K562 (cell line): ENCODE measurements at regions not wholly inside any gene's neighbourhood (a gene's known extent, or its start where the extent isn't known, plus 50 kb on each side); places are given as distances from the start of the nearest gene placed in this dataset.

Source experiments
- ATAC-seq: fragments of 200-7000 bp; cut with Tn5 transposase; 3 replicates; pipeline ENCODE4 v1.9.1; 2020; ENCODE audit warnings: moderate library complexity
- BruUV-seq: library from RNA; stranded (reverse); fragments of 400-500 nt; replicated peaks from 2 replicates; lab custom pipeline; 2021; lab: Mats Ljungman, UMichigan
- CTCF ChIA-PET: fragments of 300-600 bp; formaldehyde crosslinking; extraction: SDS; loops from one replicate; lab custom pipeline; 2021; ENCODE audit warnings: low intra/inter-chr PET ratio; lab: Yijun Ruan, JAX
- POLR2A ChIA-PET: fragments of 300-600, 350-650 bp; sonication (Branson Sonifier 250); formaldehyde crosslinking; extraction: SDS; loops from one replicate; lab custom pipeline; 2021; ENCODE audit warnings: antibody characterized with exemption, inconsistent platforms; lab: Yijun Ruan, JAX
- DNase-seq, 4 experiments: peaks; one replicate each; pipeline versions ENCODE4 v3.0.0 to v3.0.0-alpha.2; 2011 to 2018; ENCODE audit warnings: low spot score in 3 of 4, mixed read lengths in 3 of 4; ENCODE audit errors: extremely low read depth in 1 of 4
- FAIRE-seq: peaks from 2 replicates; lab custom pipeline; 2011; peaks lifted over from hg19 to GRCh38; lab: Jason Lieb, UNC
- H2AFZ ChIP-seq: 2 replicates; pipeline ENCODE4 v1.6.0; 2011; ENCODE audit warnings: low read depth, low read length, control low read depth, inconsistent platforms
- H3K27ac ChIP-seq: fragments of 200-600 bp; 3 replicates; pipeline ENCODE4 v1.8.0; 2011; ENCODE audit warnings: low read depth, mild to moderate bottlenecking, control low read depth, inconsistent platforms, low read length, moderate library complexity, mixed read lengths; ENCODE audit errors: extremely low read depth
- H3K27me3 ChIP-seq, 2 experiments: fragments of 300-600 bp in 1 of 2; 2 replicates in 1 of 2; 3 replicates in 1 of 2; pipeline versions ENCODE4 v1.6.0 to v1.8.0; 2011; ENCODE audit warnings: inconsistent platforms in 2 of 2, low read length in 2 of 2, mild to moderate bottlenecking in 1 of 2, mixed read lengths in 1 of 2, moderate library complexity in 1 of 2; ENCODE audit not compliant: control insufficient read depth in 2 of 2, insufficient read depth in 2 of 2
- H3K36me3 ChIP-seq: fragments of 300-600 bp; 3 replicates; pipeline ENCODE4 v1.8.0; 2011; ENCODE audit warnings: mild to moderate bottlenecking, low read length, inconsistent platforms; ENCODE audit not compliant: control insufficient read depth, insufficient read depth
- H3K4me1 ChIP-seq, 2 experiments: fragments of 200-600 bp in 1 of 2; replicated peaks in 1 of 2; 2 replicates in 1 of 2; 3 replicates in 1 of 2; pipeline versions ENCODE4 v1.5.1 to v1.8.0; 2011; ENCODE audit warnings: inconsistent platforms in 2 of 2, low read length in 2 of 2, mild to moderate bottlenecking in 1 of 2, mixed read lengths in 1 of 2, moderate library complexity in 1 of 2; ENCODE audit not compliant: control insufficient read depth in 2 of 2, insufficient read depth in 2 of 2
- H3K4me2 ChIP-seq: 2 replicates; pipeline ENCODE4 v1.6.1; 2011; ENCODE audit warnings: low read length, control low read depth, inconsistent platforms, mixed read lengths; ENCODE audit not compliant: insufficient read depth
- H3K4me3 ChIP-seq: fragments of 200-600 bp; sonication (generic), shearing (Covaris generic); 2 replicates; pipeline ENCODE4 v1.5.1; 2016; ENCODE audit warnings: control low read depth, inconsistent platforms
- H3K79me2 ChIP-seq: fragments of 200-600 bp; 3 replicates; pipeline ENCODE4 v1.8.0; 2011; ENCODE audit warnings: low read length, inconsistent platforms; ENCODE audit not compliant: control insufficient read depth, insufficient read depth
- H3K9ac ChIP-seq, 2 experiments: 2 replicates each; pipeline versions ENCODE4 v1.6.0 to v1.6.1; 2011; ENCODE audit warnings: low read depth in 2 of 2, low read length in 2 of 2, control low read depth in 1 of 2, inconsistent platforms in 1 of 2, mild to moderate bottlenecking in 1 of 2, mixed read lengths in 1 of 2; ENCODE audit not compliant: insufficient read depth in 1 of 2
- H3K9me1 ChIP-seq: one replicate; pipeline ENCODE4 v1.6.0; 2011; ENCODE audit warnings: inconsistent platforms, mild to moderate bottlenecking, low read length, moderate library complexity; ENCODE audit not compliant: control insufficient read depth, insufficient read depth
- H3K9me3 ChIP-seq: replicated peaks from 2 replicates; pipeline ENCODE4 v1.5.1; 2011; ENCODE audit warnings: low read depth, low read length, inconsistent platforms; ENCODE audit not compliant: control insufficient read depth, insufficient read depth
- H4K20me1 ChIP-seq: replicated peaks from 2 replicates; pipeline ENCODE4 v1.6.1; 2011; ENCODE audit warnings: low read length, inconsistent platforms, mixed read lengths; ENCODE audit not compliant: control insufficient read depth, insufficient read depth
- CBX5 ChIP-seq: IDR thresholded peaks from 2 replicates; pipeline ENCODE4 v1.6.1; 2014; ENCODE audit warnings: low read depth, borderline replicate concordance
- MAZ ChIP-seq, 2 experiments: fragments of 450-650 bp in 1 of 2; sonication (generic) in 1 of 2; formaldehyde crosslinking; IDR thresholded peaks in 1 of 2; conservative IDR thresholded peaks in 1 of 2; 2 replicates each; pipeline versions ENCODE4 v1.4.0 to v1.5.0; 2020; ENCODE audit warnings: mild to moderate bottlenecking in 1 of 2, missing genetic modification reagents in 1 of 2
- RFX5 ChIP-seq: IDR thresholded peaks from 2 replicates; pipeline ENCODE4 v1.6.1; 2011; ENCODE audit warnings: low read depth, mild to moderate bottlenecking, improper control_type of control experiment, low read length
- WGBS: fragments of 100-300 bp; shearing (Covaris generic); methylation state at CpG from one replicate; pipeline ENCODE4 v1.1.6; 2016; ENCODE audit warnings: low coverage, mixed read lengths; ENCODE audit not compliant: insufficient coverage; ENCODE audit errors: missing lambda C conversion rate; 5-methylcytosine and 5-hydroxymethylcytosine counted together
- in situ Hi-C: fragments of 300-500 bp; cut with MboI; formaldehyde crosslinking; loops from 4 replicates; pipeline ENCODE4 v1.15.0; 2018; ENCODE audit warnings: inconsistent platforms, mixed read lengths
- intact Hi-C: fragments of 100-400 bp; cut with micrococcal nuclease; formaldehyde crosslinking; loops from 2 replicates; pipeline ENCODE4 v1.14.2; 2022
- TF ChIP-seq, protein P1 (sequence below), 3 experiments: IDR thresholded peaks in 2 of 3; conservative IDR thresholded peaks in 1 of 3; 2 replicates each; pipeline ENCODE4 v1.5.1; 2011 to 2012; ENCODE audit warnings: low read length in 3 of 3, mild to moderate bottlenecking in 3 of 3, control low read depth in 2 of 3, improper control_type of control experiment in 1 of 3, inconsistent platforms in 1 of 3, low read depth in 1 of 3, mixed read lengths in 1 of 3, moderate library complexity in 1 of 3; ENCODE audit not compliant: insufficient read depth in 2 of 3

- no peak for TF ChIP-seq CBX5
- TF ChIP-seq, protein P1, sequence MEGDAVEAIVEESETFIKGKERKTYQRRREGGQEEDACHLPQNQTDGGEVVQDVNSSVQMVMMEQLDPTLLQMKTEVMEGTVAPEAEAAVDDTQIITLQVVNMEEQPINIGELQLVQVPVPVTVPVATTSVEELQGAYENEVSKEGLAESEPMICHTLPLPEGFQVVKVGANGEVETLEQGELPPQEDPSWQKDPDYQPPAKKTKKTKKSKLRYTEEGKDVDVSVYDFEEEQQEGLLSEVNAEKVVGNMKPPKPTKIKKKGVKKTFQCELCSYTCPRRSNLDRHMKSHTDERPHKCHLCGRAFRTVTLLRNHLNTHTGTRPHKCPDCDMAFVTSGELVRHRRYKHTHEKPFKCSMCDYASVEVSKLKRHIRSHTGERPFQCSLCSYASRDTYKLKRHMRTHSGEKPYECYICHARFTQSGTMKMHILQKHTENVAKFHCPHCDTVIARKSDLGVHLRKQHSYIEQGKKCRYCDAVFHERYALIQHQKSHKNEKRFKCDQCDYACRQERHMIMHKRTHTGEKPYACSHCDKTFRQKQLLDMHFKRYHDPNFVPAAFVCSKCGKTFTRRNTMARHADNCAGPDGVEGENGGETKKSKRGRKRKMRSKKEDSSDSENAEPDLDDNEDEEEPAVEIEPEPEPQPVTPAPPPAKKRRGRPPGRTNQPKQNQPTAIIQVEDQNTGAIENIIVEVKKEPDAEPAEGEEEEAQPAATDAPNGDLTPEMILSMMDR (IDR thresholded peaks at IDR 0.05 in 2 of 3, conservative IDR thresholded peaks at IDR 0.05 in 1 of 3; ENCODE audit: insufficient read depth in 2 of 3, low read depth in 1 of 3, low read length in 3 of 3): 0 out of 6 replicates have a peak, but pooled peaks of 1 of the 3 experiments have one; percentile 1
- TF ChIP-seq, all 486 proteins: peak for 1
- ChIA-PET POLR2A (no interaction called here), CTCF (no interaction called here)
- no peaks in the 10 kb centered on the region for H3K36me3 ChIP-seq
- no TSS peak for BruUV-seq
- no peak overlapping the region for H2AFZ ChIP-seq
- in situ Hi-C loops (loop anchor here (25.0 kb wide), 1 partner anchor 987 kb away; no protein-coding TSS in a partner anchor), intact Hi-C loops (no loop called here)
- ATAC-seq: no peak
- H3K27ac ChIP-seq: no peak overlapping the region
- H3K9me3 ChIP-seq: no peaks in the 10 kb centered on the region
- no peak overlapping the region for H3K4me3 ChIP-seq
- H3K27me3 ChIP-seq: no peaks in the 10 kb centered on the region
- no peaks in the 10 kb centered on the region for H3K4me1 ChIP-seq
- H3K4me2 ChIP-seq: no peak overlapping the region
- no peaks in the 10 kb centered on the region for H3K79me2 ChIP-seq
- no peak for DNase-seq
- no peak for FAIRE-seq
- H3K9ac ChIP-seq: no peak overlapping the region
- WGBS: 0% methylated on average over 5 of the region's 5 CpGs
- H4K20me1 ChIP-seq: no peaks in the 10 kb centered on the region
- H3K9me1 ChIP-seq: no peaks in the 10 kb centered on the region
Observed at GRCh38 chr4:114399105-114399504, 199.5 kb upstream of the UGT8 start.

DNA sequence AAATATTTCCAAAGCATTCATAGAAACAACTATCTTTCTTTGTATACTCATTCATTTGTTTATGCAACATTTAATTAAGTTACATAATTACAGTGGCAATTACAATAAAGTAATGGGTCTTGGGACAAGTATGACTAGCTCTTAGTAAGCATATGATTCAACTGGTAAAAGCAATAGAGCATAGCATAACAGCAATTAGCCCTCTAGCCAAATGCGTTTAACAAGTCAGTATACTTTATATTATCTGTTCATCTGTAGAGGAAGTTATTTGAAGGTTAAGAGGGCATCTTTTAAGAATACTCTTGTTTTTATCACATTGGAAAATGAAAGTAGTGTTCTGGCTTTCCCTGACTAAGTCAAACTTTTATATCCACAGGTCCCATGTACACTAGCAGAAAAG lies 198.1 kb upstream of the UGT8 start:
- ChIA-PET POLR2A (no interaction called here), CTCF (no interaction called here)
- no peaks in the 10 kb centered on the region for H3K27me3 ChIP-seq
- no peak for FAIRE-seq
- no peak overlapping the region for H3K27ac ChIP-seq
- no peaks in the 10 kb centered on the region for H3K79me2 ChIP-seq
- H3K9ac ChIP-seq: no peak overlapping the region
- no peak overlapping the region for H3K4me2 ChIP-seq
- intact Hi-C loops: no loop called here
- H3K4me3 ChIP-seq: no peak overlapping the region
- 0% methylated on average over 1 of the region's 1 CpG for WGBS
- no peak for ATAC-seq
- in situ Hi-C loops: no loop called here
- H3K9me1 ChIP-seq: no peaks in the 10 kb centered on the region
- TF ChIP-seq MAZ (CRISPR knock-in tag; conservative IDR thresholded peaks at IDR 0.05 in 1 of 2, IDR thresholded peaks at IDR 0.05 in 1 of 2) (no peak), RFX5 (no peak)
- TF ChIP-seq, all 486 proteins: peak for 0
- no peak for DNase-seq
- no peaks in the 10 kb centered on the region for H3K36me3 ChIP-seq
- BruUV-seq: no TSS peak
- no peak overlapping the region for H2AFZ ChIP-seq
- no peaks in the 10 kb centered on the region for H3K9me3 ChIP-seq
- no peaks in the 10 kb centered on the region for H3K4me1 ChIP-seq
- no peaks in the 10 kb centered on the region for H4K20me1 ChIP-seq
